HG02588 (cell line): ENCODE measurements at regions not wholly inside any gene's neighbourhood (a gene's known extent, or its start where the extent isn't known, plus 50 kb on each side); places are given as distances from the start of the nearest gene placed in this dataset.

Experiments used
- ATAC-seq: cut with Tn5 transposase; IDR thresholded peaks from one replicate; pipeline ENCODE4 v1.9.1; 2021; ENCODE audit warnings: mild to moderate bottlenecking, moderate library complexity; ENCODE audit not compliant: unreplicated experiment

DNA sequence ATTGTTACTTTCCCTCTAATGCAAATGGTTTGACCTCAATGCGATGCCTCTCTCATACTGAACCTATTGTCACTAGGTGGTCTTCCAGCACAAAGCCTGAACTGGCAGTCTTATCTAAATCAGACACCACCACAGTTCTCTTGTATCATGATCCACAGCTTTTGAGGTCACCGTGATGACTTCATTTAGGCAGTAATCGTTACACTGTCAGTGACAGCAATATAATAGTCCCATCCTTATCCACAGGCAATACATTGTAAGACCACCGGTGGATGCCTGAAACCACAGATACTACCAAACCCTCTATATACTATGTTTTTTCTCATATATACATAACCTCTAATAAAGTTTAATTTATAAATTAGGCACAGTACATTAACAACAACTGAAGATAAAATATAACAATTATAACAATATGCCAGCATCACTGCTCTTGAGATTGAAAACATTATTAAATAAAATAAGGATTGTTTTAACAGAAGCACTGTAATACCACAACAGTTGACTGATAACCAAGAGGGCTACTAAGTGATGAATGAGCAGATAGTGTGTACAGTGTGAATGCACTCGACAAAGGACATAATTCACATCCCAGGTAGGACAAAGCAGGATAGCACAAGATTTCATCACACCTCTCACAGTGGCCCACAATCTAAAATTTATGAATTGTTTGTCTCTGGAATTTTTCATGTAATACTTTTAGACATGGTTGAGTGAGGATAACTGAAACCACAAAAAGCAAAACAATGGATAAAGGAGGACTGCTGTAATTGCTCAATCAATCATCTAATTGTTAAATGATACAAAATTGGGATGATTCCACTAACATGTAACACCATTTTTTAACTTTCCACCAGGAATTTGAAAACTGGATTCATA, 419.4 kb downstream of the CENPC start:
- no peak for ATAC-seq

DNA sequence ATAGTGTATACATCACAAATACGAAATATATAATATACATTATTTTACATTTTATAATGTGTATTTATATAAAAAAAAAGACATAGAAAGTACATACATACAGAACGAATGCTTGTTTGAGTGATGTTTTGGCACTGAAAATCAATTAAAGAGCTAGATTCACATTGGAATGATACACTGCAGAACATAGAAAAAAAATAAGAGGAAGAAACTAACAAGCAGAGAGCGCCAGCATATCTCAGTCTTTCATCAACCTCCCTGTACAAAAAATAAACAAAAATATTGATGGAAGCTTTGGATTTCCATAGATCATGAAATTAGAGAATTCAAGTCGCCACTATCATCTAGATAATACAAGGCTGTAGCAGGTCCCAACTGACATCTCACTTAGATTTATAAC, 420.6 kb downstream of the CENPC start:
- ATAC-seq, result no peak

DNA sequence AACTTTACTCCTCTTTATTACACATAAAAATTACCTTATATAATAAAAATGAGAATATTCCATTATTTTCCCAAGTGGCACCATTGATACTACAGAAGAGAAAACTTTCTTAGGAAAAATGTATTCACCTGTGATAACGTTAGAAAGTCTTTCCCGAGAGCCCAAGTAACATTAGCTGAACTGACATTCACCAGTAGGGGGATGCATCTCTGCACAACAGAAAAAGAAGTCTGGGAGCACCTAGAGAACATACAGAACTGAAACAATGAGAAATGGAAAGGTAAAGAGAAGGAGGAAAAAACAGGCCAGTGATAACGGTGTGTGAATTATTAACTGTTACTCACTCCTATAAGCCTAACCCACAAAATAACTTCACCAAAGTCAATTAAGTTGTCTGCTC, 423.3 kb downstream of the CENPC start:
- no peak for ATAC-seq

DNA sequence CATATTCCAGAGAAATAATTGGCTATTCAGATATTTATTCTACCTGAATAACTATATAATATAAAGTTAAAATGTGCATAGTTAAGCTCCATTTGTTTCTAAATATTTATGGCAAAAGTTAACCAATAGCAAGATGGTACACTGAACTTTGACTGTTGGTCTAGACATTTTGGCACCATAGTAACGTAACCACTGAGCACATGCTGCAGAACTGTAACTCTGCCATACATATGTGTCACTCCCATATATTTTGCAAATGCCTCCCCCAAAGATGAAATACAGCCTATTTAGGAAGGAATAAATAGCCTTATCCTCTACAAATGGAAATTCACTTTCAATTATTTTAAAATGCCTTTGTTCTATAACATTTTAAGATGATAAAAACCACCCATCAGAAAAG, 424.9 kb downstream of the CENPC start:
- no peak for ATAC-seq

DNA sequence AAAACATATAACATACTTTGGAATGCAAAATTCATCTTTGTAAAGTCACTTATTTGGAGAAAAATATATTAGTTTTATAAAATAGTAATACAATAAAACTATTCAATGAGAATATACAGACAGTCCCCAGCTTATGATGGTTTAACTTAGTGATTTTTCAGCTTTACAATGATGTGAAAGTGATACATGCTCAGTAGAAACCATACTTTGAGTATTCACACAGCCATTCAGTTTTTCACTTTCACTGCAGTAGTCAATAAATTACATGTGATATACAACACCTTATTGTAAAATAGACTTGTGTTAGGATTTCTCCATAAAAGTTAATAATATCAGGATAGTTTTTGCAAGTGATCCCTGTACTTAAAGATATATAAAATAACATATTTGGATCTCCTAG, 436.0 kb downstream of the CENPC start:
- no peak for ATAC-seq

DNA sequence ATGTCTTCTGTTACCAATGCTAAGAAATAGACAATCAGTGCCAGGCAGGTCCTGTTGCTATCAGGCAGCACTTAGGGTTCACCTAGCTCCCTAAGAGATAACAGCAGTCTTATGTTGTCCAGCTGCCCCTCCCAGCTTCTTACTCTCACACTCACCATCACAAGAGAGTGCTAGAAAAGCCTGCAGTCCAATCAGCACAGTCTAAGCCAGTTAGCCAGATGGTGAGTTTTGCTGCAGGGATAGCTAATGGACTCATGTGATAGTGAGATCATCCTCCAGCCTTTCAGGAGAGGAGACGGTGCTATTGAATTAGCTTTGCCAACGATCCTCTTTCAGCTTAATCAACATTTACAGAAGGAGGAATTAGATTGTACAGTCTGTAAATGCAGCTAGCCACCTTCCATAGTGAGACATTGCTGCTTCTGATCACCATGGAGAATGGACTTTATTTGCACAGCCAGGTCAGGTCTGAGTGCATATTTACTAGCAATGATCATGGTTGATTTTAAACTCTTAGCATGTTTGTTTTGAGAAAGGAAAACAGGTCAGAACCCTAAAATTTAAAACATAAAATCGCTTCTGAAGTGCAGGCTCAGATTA, 438.3 kb downstream of the CENPC start:
- ATAC-seq, result no peak

DNA sequence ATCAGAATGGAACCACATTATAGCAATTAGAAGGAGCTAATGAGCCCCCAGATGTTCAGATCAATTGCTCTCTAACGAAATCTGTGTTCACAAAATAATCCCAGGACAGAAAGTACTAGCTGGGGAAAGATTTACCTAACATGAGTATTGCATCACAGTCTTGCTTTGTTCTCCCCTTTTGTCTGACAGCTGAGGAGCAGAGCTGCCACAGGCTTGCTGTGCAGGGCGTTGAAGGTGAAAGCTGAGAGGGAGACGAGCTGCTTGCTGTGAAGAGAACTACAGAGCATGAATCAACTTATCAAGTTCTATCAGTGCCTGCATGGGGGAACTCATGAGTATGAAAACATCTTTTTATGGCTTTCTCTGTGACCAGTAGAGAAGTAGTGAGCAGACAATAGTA, 441.2 kb downstream of the CENPC start:
- ATAC-seq, result no peak

DNA sequence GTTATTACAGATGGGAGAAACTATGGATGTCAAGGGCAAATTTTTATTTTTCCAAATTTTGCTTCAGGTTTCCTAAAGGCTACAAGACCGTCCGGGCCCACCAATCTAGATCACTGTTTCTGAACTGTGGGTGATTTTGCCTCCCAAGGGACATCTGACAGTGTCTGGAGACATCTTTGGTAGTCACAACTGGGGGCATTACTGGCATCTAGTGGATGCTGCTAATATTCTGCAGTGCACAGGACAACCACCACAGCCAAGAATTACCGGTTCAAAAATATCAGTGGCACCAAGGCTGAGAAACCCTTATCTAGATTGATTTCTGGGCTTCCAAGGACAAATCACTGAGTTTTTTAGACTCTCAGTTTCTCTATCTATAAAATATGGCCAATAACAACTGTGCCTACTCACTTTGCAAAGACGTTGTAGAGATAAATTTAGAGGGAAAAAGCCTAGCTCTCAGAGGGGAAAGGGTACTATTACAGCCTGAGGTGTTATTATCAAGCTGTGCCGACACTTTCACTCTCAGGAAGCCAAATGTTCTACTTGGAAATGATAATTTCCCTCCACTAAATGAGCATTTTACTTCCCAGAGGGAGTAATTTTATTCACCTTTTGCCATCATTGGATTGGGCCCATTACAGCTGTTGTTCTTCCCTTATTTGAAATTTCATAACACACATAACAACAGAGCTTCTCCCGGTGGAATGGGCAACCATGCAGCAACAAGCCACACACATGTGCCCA, 442.1 kb downstream of the CENPC start:
- no peak for ATAC-seq

DNA sequence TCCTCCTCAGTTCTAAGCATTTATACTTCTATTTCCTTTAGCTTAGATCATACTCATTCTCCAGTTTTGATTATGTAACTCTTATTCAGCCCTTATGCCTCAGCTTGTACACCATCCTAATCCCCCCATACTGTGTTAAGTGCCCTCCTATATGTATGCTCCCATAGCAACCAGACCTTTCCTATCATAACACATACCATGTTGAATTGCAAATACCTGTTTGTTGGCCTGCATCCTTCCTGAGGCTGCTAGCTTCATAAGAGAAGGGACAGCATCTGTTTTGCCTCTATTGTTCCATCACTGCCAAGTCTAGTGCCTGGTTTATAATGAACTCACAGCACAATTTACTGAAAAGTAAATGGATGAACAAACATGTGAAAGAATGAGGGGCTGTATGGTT, 443.7 kb downstream of the CENPC start:
- ATAC-seq, result no peak

DNA sequence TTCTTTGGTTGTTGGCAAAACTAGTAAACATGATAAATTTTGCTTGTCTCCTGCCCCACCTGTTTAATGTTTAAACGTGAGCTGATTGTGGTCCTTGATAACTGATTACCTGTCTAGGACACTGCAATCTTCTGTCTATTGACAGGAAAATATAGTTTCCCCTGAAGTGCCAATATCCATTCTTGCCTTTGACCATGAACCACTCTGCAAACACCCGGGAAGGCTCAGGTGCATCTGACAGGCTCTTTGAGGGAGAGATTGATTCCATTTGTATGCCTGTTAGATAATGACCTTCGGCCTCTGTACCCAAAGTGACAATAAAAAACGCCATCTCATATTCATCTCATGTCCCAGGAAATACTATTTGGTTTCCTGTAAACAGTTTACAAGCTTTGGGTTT, 453.0 kb downstream of the CENPC start:
- ATAC-seq, result no peak

DNA sequence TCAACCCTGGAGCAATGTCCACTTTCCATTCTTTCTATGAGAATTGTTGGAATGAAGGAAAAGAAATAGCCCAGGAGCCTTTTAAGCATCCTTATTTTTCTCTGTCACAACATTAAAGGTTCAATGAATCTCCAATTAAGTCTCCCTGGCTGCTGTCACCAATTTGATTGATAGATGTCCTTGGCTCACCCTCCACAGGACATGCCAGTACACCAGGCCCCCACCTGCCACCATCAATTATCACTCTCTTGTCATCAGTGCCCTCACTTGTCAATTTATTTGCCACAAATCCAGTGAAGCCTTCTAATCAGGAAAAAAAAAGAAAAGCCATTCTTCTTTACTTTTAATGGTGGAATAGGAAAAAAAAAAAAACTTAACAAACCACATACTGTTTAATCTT, 453.6 kb downstream of the CENPC start:
- no peak for ATAC-seq

DNA sequence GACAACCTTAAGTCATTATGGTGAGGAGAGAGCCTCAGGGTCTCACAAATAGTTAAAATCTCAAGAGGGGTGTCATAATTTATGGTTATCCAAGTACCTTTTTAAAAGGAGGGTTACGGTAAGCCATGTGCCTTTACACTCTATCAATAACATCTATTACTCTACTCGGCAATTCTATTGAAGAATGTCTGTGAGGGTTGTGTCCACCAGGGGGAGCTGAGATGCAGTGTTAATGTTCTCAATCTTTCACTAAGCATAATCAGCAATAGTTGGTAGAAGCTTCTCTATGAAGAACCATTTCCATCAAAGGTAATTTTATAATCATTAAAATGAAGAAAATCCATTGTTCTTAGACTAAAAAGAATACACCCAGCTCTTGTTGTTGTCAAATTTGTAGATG, 457.4 kb downstream of the CENPC start:
- no peak for ATAC-seq

DNA sequence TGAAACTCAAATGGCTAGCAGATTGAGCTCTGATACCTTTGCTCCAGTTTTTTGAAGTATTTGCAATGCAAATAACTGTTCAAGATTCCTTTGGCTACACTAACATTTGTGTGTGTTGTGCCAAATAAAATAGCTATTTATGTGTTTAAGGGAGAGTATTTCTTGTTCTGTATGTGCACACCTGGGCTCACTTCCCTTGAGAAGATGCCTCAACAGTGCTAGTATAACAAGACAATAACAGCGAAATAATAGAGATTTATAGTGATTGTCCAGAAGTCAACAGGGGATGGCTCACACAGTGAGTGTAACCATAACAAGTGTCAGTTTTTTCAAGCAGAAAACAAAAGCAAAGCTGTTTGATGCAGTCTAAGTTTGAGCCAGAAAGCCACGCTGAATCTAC, 460.5 kb downstream of the CENPC start:
- ATAC-seq, result no peak

DNA sequence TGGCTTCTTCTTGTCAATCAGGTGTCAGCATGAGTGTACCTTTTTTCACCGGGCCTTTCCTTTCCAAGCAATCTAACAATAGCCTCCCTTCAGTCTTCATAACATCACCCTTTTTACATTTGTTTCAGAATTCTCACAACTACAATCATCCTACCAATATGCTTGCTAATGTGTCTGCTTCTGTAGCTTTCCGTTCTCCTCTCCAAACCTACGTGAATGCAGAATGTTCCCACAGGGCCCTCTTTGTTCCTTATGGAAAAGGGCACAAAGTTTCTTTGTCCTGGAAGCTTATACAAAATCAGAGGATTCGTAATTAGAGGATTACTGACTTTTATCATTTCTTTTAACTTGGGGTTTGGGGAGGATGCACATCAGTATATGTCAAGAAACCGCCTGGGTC, 461.8 kb downstream of the CENPC start:
- no peak for ATAC-seq

DNA sequence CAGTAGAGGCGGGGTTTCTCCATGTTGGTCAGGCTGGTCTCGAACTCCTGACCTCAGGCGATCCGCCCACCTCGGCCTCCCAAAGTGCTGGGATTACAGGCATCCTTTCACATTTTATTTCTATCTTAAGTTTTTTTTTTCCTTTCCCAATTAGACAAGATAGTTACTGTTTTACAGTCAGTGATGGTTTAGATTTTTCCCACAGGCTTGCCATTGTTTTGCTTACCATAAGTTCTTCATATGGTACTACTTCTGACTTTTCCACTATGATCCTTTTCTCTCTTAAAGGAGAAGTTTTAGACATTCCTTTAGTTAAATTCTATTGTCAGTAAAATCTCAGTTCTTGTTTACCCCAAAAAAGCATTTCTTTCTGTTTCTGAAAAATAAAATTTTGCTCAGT, 462.6 kb downstream of the CENPC start:
- ATAC-seq, result no peak

DNA sequence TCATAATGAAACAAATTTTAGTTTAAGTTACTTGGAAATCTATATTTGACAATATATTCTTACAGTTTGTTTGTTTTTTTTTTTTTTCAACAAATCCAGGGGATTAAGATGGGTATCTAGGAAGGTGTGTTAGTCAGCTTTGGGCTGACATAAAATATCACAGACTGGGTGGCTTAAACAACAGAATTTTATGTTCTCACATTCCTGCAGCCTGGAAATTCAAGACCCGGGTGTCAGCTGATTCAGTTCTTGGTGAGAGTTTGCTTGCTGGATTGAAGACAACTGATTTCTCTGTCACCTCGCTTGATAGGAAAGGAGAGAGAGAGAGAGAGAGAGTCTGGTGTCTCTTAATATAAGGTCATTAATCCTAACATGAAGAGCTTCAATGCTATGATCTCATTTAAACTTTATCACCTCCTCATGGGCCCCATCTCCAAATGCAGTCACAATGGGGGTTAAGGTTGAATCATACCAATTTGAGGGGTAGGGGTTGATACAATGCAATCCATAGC, 465.2 kb downstream of the CENPC start:
- ATAC-seq, result no peak

DNA sequence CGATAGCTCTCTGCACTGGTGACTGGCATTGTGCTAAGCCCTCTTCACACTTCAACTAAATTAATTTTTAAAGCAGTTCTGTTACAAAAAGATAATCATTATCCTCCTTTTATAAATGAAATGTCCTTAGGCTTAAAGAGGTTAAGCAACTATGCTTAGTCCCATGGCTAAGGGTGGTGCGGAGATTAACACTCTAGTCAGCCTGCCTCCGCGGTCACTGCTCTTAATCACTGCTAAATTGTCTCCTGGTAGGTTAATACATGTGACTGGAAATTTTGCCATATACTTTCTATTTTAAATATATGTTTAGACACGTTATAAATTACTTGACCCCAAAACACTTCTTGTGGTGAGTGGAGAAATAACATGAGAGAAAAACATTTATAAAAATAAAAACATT, 473.7 kb downstream of the CENPC start:
- no peak for ATAC-seq

DNA sequence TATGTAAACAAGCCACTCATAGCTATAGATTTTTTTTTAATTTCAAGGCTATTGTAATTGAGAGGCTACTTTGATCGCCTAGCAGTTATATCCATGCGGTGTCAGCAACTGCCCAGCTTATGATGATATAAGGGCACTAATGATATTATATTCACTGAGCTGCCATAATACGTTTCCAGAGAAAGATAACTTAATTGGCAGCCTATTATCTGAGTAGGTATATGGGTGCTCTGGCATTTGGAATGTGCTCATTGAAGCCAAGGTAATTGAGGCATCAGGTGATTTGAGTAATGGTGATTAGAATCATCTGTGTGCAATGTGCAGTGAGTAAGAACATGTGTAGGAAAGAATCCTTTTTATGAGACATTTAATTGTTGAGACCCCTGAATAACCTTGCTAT, 490.0 kb downstream of the CENPC start:
- no peak for ATAC-seq

DNA sequence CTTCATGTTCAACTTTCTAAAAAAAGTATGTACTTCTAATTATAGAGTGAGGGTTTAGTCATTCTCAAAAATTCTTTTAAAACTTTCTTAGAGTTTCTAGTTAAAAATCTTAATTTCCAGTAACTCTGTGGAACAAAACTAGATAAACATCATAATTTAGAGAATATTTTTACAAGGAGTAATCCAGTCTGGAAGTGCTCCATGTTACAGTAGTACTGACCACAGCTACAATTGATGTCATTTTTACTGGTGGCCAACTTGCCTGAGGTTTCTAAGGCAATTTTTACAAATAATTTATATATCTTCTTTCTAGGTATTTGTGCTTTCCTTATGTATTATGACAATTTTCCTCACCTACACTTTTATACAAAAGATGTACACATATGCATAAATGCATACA, 490.4 kb downstream of the CENPC start:
- no peak for ATAC-seq

DNA sequence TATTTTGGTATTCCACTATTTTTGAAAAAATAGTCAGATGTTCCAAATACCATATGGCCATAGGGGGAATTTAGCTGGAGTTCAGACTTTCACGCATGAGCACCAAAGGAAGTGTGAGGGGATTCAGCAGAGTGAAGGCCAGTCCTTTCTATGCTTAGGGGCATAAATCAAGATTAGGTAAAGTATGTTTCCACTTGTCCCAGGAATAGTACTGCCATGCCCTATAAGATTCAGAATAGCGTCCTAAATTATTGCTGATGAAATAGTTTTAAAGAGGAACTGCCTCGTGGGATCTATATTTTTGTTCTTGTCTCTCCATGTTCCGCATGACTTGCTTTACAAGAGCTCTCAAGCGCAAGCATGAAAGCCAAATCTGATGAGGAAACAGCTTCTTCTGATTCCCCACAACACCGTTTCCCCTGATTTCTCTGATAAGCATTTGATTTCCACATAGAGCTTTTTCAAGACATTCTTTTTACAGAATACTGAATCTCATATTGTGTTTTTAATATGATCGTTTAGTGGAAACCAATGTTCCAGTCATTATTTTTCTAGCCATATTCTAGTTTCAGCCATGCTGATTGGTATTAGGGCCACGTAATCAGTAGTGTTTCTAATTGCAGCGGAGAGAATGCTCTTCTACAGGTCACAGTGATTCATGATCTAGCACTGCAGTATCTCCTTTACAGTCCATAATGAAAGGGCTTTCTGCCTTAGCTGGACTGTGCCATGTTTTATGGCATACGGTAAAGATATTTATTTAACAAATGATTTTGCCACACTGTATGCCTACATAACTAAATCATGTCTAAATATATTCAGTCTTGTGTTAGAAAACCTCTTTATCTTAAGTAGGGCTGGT, 492.3 kb downstream of the CENPC start:
- ATAC-seq, result no peak
